ENCODE measurements at regions not wholly inside any gene's neighbourhood (a gene's known extent, or its start where the extent isn't known, plus 50 kb on each side); places are given as distances from the start of the nearest gene placed in this dataset.

DNA sequence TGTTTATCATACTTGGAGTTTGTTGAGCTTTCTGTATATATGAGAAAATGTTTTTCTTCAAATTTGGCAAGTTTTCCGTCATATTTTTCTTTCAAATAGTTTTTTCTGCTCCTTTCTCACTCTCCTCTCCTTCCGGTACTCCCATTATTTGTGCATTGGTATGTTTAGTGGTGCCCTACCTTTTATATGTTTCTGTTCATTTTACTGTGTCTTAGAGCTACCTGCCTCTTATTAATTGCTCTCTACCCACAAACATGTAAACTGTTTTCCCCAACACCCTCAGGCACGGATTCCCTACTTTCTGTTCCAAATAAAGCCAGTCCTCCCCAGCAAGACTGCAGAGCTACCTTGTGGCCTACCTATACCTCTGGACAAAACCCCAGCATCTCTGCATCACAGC, 60.6 kb upstream of the S1PR3 start:
- Histone ChIP-seq H2AFZ (ENCODE audit: control insufficient read depth, low read depth, low read length) (no peak overlapping the region), H3K27me3 (replicated peaks in 1 of 2; ENCODE audit: control insufficient read depth in 2 of 2, insufficient read depth in 2 of 2, low read length in 1 of 2) (no peaks in the 10 kb centered on the region), H3K4me2 (ENCODE audit: control insufficient read depth, insufficient read depth) (no peak overlapping the region), H3K36me3 (ENCODE audit: control insufficient read depth in 2 of 2, insufficient read depth in 2 of 2, low read length in 1 of 2) (no peaks in the 10 kb centered on the region), H3K9me3 (replicated peaks; ENCODE audit: control insufficient read depth, insufficient read depth, low read length) (no peaks in the 10 kb centered on the region; the same call in 2 of the 3 replicates), H3K79me2 (ENCODE audit: control insufficient read depth, insufficient read depth, low read length) (no peaks in the 10 kb centered on the region), H4K20me1 (ENCODE audit: control insufficient read depth, insufficient read depth) (no peaks in the 10 kb centered on the region), H3K27ac (ENCODE audit: control insufficient read depth, insufficient read depth) (no peak overlapping the region), H3K4me1 (ENCODE audit: control insufficient read depth, insufficient read depth, low read length) (no peaks in the 10 kb centered on the region; the same call in 1 of the 2 replicates), H3K9ac (ENCODE audit: control insufficient read depth, insufficient read depth, low read length) (no peak overlapping the region), H3K4me3 (no peak overlapping the region)
- in situ Hi-C loops (cut with MboI) = no loop called here
- TF ChIP-seq, protein P1, sequence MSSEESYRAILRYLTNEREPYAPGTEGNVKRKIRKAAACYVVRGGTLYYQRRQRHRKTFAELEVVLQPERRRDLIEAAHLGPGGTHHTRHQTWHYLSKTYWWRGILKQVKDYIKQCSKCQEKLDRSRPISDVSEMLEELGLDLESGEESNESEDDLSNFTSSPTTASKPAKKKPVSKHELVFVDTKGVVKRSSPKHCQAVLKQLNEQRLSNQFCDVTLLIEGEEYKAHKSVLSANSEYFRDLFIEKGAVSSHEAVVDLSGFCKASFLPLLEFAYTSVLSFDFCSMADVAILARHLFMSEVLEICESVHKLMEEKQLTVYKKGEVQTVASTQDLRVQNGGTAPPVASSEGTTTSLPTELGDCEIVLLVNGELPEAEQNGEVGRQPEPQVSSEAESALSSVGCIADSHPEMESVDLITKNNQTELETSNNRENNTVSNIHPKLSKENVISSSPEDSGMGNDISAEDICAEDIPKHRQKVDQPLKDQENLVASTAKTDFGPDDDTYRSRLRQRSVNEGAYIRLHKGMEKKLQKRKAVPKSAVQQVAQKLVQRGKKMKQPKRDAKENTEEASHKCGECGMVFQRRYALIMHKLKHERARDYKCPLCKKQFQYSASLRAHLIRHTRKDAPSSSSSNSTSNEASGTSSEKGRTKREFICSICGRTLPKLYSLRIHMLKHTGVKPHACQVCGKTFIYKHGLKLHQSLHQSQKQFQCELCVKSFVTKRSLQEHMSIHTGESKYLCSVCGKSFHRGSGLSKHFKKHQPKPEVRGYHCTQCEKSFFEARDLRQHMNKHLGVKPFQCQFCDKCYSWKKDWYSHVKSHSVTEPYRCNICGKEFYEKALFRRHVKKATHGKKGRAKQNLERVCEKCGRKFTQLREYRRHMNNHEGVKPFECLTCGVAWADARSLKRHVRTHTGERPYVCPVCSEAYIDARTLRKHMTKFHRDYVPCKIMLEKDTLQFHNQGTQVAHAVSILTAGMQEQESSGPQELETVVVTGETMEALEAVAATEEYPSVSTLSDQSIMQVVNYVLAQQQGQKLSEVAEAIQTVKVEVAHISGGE (CRISPR knock-in tag; IDR thresholded peaks at IDR 0.05) = no peak
- TF ChIP-seq RBBP5 (conservative IDR thresholded peaks at IDR 0.05) = no peak
- TF ChIP-seq RELA (IDR thresholded peaks at IDR 0.05; ENCODE audit: borderline replicate concordance, partially characterized antibody) = no peak
- TF ChIP-seq HDGF (IDR thresholded peaks at IDR 0.05) = no peak
- no peak for TF ChIP-seq ATF7 (IDR thresholded peaks at IDR 0.05; ENCODE audit: low read depth)
- TF ChIP-seq CBX3 (IDR thresholded peaks at IDR 0.05; ENCODE audit: borderline replicate concordance, low read depth) = no peak
- intact Hi-C loops (cut with micrococcal nuclease; ENCODE audit: unreplicated experiment) = no loop called here
- RAD21 ChIA-PET (ENCODE audit: unreplicated experiment) = no interaction called here
- ATAC-seq = no peak
- SMC1A ChIA-PET (ENCODE audit: uncharacterized antibody, unreplicated experiment) = no interaction called here
- BruUV-seq (replicated peaks) = no TSS peak
- CTCF ChIA-PET = no interaction called here
- DNase-seq (ENCODE audit: low read depth, low spot score) = no peak
- 21% methylated on average over 3 of the region's 3 CpGs for WGBS (ENCODE audit: insufficient coverage, insufficient replicate concordance, low lambda C conversion rate, missing lambda C conversion rate)
- FAIRE-seq = no peak
- POLR2A ChIA-PET = no interaction called here
